Posterior cingulate gyrus (tissue), 11 donors: ENCODE measurements at regions not wholly inside any gene's neighbourhood (a gene's known extent, or its start where the extent isn't known, plus 50 kb on each side); places are given as distances from the start of the nearest gene placed in this dataset.

ENCODE experiments used
- DNase-seq, 10 donors: peaks; one replicate each; pipeline versions ENCODE4 v3.0.0 to v3.0.0-alpha.2; 2020 to 2021; ENCODE audit warnings: mixed read lengths in 3 of 10
- intact Hi-C: fragments of 100-400 bp; cut with DNase I; formaldehyde crosslinking; loops from one replicate; pipeline ENCODE4 v1.15.1; 2023

- no peak for DNase-seq
- intact Hi-C loops = loop anchor here (10.0 kb wide), 1 partner anchor 65 kb away; no protein-coding TSS in a partner anchor
Observed at GRCh38 chr20:10799735-10800134, 125.9 kb upstream of the JAG1 start.

GRCh38 chr20:10800288-10800687 lies 126.5 kb upstream of the JAG1 start:
- DNase-seq = no peak
- intact Hi-C loops = loop anchor here (10.0 kb wide), 1 partner anchor 65 kb away; no protein-coding TSS in a partner anchor

GRCh38 chr20:10802236-10802635 lies 128.4 kb upstream of the JAG1 start:
- intact Hi-C loops = loop anchor here (10.0 kb wide), 1 partner anchor 67 kb away; no protein-coding TSS in a partner anchor

GRCh38 chr20:10805764-10806163 lies 132.0 kb upstream of the JAG1 start:
- intact Hi-C loops = loop anchor here (10.0 kb wide), 1 partner anchor 71 kb away; no protein-coding TSS in a partner anchor
- no peak for DNase-seq

More at GRCh38 chr20:10802236-10802635, 128.4 kb upstream of the JAG1 start:
- DNase-seq = no peak

GRCh38 chr20:10806539-10806938 lies 132.7 kb upstream of the JAG1 start:
- DNase-seq = no peak
- intact Hi-C loops = loop anchor here (10.0 kb wide), 1 partner anchor 72 kb away; no protein-coding TSS in a partner anchor

- intact Hi-C loops = loop anchor here (10.0 kb wide), 1 partner anchor 72 kb away; no protein-coding TSS in a partner anchor
- no peak for DNase-seq
Observed at GRCh38 chr20:10807013-10807412, 133.2 kb upstream of the JAG1 start.

GRCh38 chr20:10812759-10813327 lies 139.0 kb upstream of the JAG1 start:
- no peak for DNase-seq
- intact Hi-C loops = no loop called here

- DNase-seq = no peak
- intact Hi-C loops = no loop called here
Observed at GRCh38 chr20:10823585-10823984, 149.8 kb upstream of the JAG1 start.

GRCh38 chr20:10824750-10825500 lies 151.1 kb upstream of the JAG1 start:
- intact Hi-C loops = no loop called here
- no peak for DNase-seq

- intact Hi-C loops = no loop called here
- DNase-seq = no peak
Observed at GRCh38 chr20:10826111-10826510, 152.3 kb upstream of the JAG1 start.

GRCh38 chr20:10828180-10828579 lies 154.4 kb upstream of the JAG1 start:
- intact Hi-C loops = no loop called here

GRCh38 chr20:10832141-10832540 lies 158.3 kb upstream of the JAG1 start:
- no peak for DNase-seq
- intact Hi-C loops = no loop called here

More at GRCh38 chr20:10828180-10828579, 154.4 kb upstream of the JAG1 start:
- no peak for DNase-seq

- intact Hi-C loops = no loop called here
- no peak for DNase-seq
Observed at GRCh38 chr20:10837901-10838300, 164.1 kb upstream of the JAG1 start.

GRCh38 chr20:10842116-10842515 lies 168.3 kb upstream of the JAG1 start:
- no peak for DNase-seq
- intact Hi-C loops = no loop called here

GRCh38 chr20:10843146-10843711 lies 169.4 kb upstream of the JAG1 start:
- DNase-seq = no peak
- intact Hi-C loops = no loop called here

GRCh38 chr20:10846766-10847165 lies 173.0 kb upstream of the JAG1 start:
- no peak for DNase-seq
- intact Hi-C loops = no loop called here

- intact Hi-C loops = no loop called here
- DNase-seq = no peak
Observed at GRCh38 chr20:10848810-10849370, 175.1 kb upstream of the JAG1 start.

- no peak for DNase-seq
- intact Hi-C loops = no loop called here
Observed at GRCh38 chr20:10853176-10853575, 179.4 kb upstream of the JAG1 start.

GRCh38 chr20:10853731-10854130 lies 179.9 kb upstream of the JAG1 start:
- intact Hi-C loops = no loop called here
- DNase-seq = no peak

GRCh38 chr20:10854976-10855375 lies 181.2 kb upstream of the JAG1 start:
- no peak for DNase-seq
- intact Hi-C loops = no loop called here

- no peak for DNase-seq
- intact Hi-C loops = no loop called here
Observed at GRCh38 chr20:10855778-10856177, 182.0 kb upstream of the JAG1 start.
